EH (cell line): ENCODE measurements at regions not wholly inside any gene's neighbourhood (a gene's known extent, or its start where the extent isn't known, plus 50 kb on each side); places are given as distances from the start of the nearest gene placed in this dataset.
A peak's percentile ranks its signal among the peaks of the same experiment; 100 is the strongest.

Experiments
- DNase-seq: peaks from one replicate; pipeline ENCODE4 v3.0.0-alpha.2; 2015; ENCODE audit warnings: low read depth

DNA sequence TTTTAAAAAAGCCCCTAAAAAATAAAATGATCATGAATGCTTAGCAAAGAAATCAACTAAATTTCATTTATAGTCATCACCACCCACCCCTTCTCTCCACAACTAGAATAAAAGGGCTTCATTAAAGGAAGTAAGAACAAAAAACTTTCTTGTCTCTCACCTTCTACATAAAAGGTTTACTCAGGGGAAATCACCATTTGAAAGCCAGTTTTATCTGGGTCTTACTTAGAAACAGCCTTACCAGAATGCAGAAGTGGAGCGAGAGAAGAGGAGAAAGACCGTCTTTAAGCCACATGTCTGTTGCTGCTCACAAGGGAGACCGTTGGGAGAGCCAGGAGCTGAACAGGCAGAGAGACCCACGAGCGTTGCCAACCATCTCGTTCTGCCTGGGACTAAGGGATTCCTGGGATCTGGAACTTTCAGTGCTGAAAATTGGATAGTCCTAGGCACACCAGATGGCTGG lies 350.1 kb upstream of the PROK2 start:
- DNase-seq, result no peak

DNA sequence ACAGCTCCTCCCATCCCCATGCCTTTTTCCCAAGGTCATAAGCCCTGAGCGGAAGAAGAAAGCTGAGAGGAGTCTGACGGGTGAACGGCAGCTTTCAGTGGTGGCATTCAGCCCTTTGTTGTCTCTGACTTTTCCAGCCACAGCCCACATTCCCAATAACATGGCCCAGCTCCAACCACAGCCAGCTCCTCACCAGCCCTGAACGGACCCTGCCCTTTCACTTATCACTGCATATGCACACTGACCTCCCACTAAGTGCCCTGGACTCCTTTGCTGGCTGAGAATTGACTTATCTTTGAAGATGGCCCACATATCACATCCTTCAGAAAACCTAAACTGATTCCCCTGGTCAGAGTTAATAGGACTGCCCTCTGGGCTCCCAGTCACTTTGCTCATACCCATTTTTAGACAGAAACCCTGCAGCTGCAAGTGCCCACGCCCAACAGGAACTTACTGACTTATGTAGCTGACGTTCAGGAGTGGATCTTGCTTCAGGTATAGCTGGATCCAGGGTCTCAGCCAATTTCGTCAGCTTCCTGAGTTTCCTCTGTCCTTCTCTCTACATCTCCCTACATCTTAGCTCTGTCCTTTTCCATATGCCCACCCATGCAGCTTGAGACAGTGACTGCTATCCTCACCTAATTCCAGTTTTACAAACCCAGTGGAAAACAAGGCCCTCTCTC lies 348.5 kb upstream of the PROK2 start:
- DNase-seq, result no peak

DNA sequence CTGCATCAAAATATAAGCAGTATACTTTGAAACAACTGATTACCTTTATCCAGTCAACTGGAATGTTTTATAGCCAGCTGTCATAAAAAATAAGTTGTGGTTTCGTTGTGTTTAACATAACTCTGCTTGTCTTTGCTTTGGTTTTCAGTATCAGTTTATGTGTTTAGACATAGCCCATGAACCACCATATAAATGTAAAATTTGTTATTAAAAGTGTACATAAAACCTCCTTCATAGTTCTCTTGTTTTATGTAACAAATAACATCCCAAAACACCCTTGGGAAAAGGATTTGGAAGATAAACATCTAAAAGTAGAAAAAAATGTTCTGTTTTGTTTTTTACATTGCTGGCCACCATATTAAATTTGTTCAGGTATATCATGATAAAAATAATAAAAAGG lies 347.0 kb upstream of the PROK2 start:
- no peak for DNase-seq

DNA sequence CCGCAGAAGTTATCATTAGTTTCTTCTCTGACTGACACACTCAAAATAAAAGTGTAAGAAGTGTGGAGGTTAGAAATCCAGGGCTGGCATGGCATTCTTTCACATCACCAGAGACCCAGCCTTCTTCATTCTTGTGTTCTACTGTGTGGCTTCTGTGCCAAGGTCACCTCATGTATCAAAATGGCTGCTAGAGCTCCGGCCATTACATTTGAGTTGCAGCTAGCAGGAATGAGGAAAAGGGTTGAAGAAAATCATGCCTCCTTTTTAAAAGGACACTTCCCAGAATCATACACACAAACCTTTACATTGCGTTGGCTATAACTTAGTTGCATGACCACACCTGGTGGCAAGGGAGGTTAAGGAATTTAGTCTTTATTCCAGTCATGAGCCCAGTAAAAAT lies 345.6 kb upstream of the PROK2 start:
- DNase-seq, result no peak

DNA sequence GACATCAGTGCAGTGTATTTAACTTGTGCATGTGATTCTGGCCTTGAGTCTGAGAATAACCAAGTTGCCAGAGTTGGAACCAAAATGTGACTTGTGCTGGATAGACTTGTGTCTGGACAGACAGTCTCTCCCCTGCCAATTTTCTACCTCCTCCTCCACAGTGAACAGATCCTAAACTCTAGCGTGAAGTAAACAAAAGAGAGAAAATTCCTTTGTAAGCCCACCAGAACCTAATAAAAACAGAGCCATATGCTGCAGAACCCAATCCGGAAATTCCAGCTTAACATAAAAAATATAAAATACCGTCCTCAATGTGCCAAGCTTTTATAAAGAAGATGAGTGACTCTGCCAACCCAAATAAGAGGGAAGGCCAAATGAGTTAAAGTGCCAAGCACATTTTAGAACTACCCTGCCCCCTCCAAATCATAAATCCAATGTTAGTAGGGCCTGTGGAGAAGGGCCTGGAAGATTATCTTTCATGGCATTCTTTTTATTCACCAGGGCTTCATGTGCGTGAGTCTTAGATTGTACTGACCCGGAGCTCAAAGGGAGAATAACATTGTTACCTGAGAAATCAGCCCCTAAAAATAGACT lies 344.6 kb upstream of the PROK2 start:
- DNase-seq, result no peak

DNA sequence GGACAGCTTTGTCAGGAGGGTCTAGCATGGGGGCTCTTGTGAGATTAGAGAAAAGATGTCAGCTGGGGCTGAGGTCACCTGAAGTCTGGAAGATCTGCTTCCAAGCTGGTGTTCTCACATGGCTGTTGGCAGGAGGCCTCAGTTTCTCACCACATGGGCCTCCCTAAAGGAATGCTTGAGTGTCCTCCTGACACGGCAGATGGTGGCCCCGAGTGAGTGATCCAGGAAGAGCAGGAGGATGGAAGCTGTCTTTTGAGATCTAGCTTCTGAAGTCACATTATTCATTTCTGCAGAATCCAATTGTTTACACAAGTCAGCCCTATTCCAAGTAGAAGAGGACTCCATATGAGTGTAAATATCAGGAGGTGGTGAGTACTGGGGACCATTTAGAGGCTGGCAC lies 344.0 kb upstream of the PROK2 start:
- no peak for DNase-seq

DNA sequence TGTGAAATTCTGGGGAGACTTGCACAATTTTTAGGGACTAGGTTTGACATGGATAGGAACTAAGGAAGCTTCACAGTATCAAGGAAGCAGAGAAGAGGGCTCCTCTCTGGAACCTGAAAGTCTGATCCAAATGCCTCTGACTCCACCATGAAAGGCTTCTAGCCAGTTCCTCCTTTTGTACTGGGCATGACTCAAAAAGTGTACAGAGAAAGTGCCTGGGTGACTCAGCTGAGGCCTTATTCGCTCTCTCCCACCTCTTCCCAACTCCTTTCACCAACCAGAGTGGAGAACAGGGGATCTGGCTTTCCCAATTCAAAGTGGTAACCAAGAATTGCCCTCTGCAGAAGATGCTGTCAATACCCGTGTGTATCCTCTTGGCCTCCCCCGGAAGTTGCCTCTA lies 342.9 kb upstream of the PROK2 start:
- peak; percentile 26 for DNase-seq

DNA sequence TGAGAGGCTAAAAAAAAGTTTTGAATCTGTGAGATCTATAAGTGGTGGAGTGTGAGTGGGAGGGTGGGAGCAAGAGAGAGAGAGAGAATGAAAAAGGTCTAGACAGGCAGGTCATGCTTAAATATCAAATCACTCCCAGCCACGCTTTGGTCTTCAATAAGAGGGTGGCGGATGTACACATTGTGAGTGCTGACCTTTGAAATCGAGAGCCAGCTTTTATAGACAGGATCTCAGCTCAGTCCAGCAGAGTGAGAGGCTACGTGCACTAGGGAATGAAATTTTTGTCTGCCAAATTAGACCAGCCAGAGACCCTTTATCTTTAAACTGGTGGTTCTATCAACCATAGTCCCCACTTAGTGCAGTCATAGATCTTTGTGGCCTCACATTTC lies 342.3 kb upstream of the PROK2 start:
- no peak for DNase-seq

DNA sequence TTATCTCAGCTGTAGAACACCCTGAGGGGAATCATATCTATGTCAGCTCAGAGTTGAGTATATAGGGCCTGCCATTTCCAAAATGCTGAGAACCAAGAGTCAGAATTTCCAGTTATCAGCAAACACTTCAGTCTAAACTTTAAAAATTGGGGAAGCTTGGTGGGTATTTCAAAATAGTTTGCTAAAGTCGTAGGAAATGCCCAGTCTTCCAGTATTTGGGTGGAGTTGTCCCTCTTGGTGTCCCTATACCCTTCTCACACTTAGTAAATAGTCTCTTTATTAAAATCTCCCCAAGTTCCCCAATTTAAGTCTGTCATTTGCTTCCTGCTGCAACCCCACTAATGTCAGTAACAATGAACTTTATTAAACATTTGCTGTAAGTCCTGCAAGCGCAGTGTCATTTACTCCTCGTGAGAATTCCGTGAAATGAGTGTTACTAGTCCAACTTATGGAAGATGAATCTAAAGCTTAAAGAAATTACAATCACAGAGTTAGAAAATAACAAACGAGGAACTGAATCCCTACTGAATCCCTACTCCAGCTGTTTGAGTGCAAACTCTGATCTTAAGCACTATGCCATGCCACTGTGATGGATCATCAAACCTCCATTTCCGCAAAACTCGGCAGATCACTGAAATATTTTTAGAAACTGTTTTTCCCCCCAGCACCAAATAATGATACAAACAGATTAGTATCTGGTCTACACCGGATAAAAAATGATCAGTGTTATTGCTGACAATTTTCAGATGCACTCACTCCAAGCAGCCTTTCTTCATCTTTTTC lies 341.7 kb upstream of the PROK2 start:
- DNase-seq, result no peak

DNA sequence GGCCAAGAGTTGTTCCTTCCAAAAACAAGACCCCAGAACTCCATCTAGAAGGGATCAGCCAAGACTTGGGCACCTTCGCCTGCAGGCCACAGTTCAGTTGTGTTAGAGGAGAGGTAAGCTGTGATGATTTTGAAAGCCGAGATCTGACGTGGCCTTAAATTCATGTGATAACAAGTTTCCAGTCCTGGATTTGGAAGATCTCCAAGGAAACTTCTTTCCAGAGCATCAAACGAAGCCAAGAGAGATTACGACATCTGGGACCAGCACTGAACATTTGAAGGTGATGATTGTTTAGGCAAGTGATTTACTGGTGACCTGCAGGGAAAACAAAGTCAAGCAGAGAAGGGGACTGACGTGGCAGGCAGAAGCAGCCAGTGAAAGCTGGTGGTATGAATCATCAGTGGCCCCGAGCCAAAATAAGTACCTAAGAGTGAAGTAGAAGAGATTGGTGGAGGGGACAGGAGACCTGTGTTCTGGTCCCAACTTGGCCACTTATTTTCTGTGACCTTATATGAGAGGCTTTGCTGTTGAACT lies 339.0 kb upstream of the PROK2 start:
- peak; percentile 67 for DNase-seq

DNA sequence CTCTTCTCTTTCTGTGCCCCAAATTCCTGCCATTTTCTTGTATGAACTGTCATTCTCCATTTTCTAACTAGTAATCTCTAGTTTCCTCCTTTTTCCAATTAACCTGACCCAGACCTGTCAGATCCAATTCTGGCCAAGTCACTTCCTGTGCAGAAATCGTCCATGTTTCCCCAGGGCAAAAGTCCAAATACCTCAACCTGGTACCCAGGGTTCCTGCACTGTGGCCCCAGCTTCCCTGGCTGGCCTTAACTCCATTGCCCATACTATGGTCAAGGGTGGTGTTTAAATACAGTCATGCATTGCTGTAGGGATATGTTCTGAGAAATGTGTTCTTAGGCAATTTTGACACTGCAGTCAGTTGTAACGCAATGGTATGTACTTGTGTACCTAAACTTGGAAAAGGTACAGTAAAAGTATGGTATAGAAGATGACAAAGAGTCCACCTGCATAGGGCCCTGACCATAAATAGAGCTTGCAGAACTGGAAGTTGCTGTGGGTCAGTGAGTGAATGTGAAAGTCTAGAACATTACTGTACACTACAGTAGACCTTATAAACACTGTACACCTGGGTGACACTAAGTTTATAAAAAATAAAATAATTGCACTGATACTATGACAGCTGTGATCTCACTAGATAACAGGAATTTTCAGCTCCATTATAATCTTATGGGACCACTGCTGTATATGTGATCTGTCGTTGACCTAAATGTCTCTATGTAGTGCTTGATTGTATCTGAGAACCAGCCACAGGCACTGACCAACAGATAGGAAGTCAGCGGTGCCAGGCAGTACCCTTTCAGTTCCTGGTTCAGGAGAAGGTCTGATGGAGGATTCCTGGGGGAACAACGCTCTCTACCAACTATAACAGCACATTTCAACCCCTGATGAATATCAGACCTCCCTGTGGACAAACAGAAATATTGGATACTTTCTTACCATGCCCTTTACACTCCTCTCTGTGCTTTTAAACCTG lies 336.1 kb upstream of the PROK2 start:
- DNase-seq, result no peak

DNA sequence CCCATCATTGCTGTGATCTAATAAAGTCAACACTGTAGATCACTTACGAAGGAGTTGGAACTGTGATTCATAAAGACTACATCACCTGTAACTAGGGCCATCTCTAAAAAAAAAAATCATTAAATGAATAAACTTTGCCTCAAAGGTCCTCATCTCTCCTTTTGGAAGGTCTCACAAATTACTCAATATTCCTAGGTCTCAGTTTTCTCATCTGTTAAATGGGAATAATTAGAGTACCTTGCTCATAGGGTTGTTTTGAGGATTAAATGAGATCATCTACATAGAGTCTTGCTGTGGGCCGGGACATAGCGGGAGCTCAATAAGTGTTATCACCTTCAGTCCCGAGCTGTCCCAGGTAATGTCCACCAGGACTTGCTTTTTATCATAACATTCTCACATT lies 335.1 kb upstream of the PROK2 start:
- no peak for DNase-seq

DNA sequence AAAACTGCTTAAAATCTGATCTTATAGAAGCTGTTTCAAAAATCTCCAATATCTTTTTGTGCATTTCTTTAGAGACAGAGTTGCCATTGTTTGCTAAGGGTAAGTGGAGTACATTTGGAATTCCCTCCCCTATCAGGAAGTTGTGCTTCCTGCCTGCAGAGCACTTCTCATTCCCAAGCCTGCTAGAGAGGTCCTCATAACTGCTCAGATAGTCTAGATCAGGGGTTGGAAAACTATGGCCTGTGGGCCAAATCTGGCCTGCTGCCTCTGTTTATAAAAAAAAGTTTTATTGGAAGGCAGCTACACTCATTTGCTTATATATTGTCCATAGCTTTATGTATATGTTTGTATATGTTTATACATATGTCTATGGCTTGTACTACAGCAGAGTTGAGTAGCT lies 333.7 kb upstream of the PROK2 start:
- DNase-seq, result no peak

DNA sequence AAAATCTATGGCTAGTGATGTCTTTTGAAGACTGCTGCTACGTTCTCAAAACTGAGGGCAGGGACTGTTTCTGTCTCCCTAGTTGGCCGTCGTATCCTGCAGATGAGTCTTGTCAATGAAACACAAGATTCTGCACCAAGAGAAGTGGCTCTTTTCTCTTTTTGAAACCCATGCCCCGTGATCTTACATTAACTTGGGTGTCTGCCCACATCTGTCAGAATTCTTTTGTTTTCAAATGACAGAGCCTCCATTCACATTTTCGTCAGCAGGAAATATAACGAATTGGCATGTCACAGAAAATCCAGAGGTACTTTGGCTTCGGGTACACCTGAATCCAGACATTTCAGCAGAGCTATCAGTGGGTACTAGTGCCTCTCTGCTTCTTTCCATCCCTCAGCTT lies 331.3 kb upstream of the PROK2 start:
- no peak for DNase-seq

DNA sequence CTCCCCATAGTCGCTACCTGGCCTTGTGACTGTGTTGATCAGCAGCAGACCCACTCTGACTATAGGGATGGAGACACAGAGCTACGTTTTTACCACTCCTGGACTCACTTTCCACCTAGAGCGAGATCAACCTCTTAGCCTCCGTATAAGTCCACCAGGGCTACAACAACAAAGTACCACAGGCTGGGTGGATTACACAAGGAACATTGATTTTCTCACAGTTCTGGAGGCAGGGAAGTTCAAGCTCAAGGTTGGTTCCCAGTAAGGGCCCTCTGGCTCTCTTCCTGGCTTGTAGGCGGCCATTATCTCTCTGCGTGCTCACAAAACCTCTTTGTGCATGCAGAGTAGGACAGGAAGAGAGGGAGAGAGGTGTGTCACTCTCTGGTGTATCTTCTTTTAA lies 330.4 kb upstream of the PROK2 start:
- DNase-seq, result no peak

DNA sequence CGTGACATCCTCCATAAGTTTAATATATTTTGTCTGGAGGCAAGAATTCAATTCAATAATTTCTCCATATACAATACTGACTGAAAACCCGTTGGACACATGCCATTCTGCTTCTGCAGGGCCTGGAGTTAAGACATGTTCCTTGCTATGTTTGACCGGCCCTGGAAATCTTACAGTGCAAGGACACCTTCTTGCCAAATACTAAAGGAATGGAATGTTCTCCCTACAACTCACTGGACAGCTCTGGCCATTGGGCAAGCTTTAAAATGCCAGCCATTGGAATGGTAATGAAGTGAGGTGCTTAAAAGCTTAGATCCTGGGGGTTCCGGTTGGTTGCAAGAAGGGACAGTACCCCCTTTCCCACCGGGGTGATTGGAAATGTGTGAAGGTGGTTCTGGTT lies 329.8 kb upstream of the PROK2 start:
- DNase-seq, result no peak

DNA sequence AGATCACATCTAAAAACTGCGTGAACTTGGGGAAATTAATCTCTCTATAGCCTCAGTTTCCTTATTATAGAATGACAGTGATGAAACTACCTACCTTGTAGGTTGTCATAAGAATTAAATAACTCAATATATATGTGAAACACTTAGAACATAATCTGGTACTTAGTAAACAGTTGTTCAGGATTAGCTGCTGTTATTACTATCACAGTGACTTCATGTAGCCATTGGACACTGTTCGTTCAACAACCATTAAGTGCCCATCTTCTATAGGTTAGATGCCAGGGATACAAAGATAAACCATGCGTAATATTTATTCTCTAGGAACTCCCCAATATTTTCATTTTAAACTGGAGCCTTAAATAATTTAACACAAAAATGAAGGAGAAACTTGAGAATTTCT lies 329.0 kb upstream of the PROK2 start:
- no peak for DNase-seq

DNA sequence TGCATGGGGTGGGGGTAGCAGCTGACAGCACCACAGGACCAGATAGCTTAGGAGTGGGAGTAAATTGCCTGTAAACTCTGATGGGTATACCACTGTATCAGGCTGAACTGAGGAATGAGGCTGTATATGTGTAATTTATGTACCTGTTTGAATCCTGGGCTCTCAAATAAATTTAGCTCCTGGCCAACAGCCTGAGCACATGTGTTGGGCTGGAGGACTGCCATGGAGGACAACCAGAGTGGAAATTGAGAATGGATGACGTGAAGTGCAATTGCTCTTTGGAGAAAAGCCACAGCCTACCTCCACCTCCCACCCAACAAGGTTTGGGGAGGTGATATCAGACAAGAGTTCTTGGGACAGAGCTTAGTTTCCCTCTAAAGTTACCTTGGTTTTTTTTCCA lies 328.6 kb upstream of the PROK2 start:
- DNase-seq, result no peak

DNA sequence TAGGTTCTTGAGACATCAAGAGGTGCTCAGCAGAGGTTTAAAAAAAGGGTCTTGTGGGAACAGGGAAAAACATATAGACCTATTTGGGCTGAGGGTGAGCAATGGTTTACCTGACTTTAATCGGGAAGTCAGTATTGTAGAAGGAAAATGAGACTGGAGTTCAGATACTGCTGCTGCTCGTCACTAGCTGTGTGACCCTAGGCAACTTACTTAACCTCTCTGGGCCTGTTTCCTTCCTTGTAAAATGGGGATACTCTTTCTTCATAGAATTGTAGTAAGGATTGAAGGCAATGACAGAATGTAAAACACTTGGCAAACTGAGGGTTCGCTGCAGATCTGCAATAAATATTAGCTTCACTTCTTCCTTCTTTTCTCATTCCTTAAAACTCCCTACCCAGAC lies 327.5 kb upstream of the PROK2 start:
- no peak for DNase-seq

DNA sequence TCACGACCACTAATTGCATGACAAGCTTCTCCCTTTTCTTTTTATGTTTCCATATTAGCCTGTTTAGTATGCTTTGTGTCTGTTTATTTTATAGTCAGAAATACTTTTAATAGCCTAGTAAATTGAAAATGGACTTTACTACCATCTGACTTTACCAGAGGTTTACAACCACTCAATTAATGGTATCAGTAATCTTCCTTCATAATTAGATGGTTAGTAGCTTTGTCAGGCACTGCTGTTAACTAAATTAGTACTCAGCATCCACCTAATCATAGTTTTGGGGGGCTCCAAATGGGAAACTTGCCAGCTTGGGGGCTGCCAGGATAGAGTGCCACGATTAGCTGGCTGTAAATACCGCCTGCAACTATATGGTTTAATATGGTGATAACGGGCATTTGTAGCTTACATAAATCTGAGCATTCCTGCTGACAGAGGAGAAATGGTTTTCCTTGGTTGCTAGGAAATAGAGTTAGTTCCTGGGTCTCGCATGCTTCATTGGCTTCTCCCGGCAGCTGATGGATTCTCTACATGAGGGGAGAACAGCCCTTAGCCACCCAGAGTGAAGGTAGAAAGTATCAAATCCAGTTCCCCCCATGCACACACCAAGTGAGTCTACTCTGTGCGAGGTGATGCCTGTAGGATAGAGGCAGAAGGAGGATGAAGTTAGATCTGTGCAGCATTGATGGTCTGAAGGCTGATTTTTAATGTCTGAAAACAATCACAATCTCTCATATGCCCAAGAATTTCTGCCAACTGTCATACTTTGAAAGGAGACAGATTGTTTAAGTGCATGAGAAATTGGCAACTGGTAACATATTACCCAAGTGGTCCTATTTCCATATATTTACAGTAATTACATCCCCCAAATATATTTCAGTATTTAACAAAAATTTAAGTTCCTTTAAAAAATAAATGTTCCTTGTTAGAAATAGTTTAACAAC lies 326.6 kb upstream of the PROK2 start:
- DNase-seq, result no peak
